ENCODE measurements at regions not wholly inside any gene's neighbourhood (a gene's known extent, or its start where the extent isn't known, plus 50 kb on each side); places are given as distances from the start of the nearest gene placed in this dataset.

GRCh38 chr5:82813861-82814260 is 263.3 kb downstream of the TMEM167A start:
- TF ChIP-seq CTCF (IDR thresholded peaks at IDR 0.05; ENCODE audit: low read depth, low read length) (no peak), EZH2phosphoT487 (IDR thresholded peaks at IDR 0.05; ENCODE audit: low read depth) (no peak)
